KOPT-K1 (cell line): ENCODE measurements at regions not wholly inside any gene's neighbourhood (a gene's known extent, or its start where the extent isn't known, plus 50 kb on each side); places are given as distances from the start of the nearest gene placed in this dataset.

Source experiments
- H3K27ac ChIP-seq: fragments of 200-600 bp; sonication (generic); 2 replicates; pipeline ENCODE4 v1.5.1; 2016; ENCODE audit warnings: antibody characterized with exemption, mild to moderate bottlenecking, low read depth, low read length; ENCODE audit not compliant: poor library complexity, severe bottlenecking
- H3K36me3 ChIP-seq: fragments of 200-600 bp; sonication (generic); 2 replicates; pipeline ENCODE4 v1.5.1; 2017; ENCODE audit warnings: antibody characterized with exemption, mild to moderate bottlenecking, low read length, moderate library complexity; ENCODE audit not compliant: insufficient read depth
- H3K9me3 ChIP-seq: fragments of 200-600 bp; sonication (generic); 2 replicates; pipeline ENCODE4 v1.5.1; 2017; ENCODE audit warnings: antibody characterized with exemption, low read length, mild to moderate bottlenecking; ENCODE audit not compliant: insufficient read depth, poor library complexity, severe bottlenecking

- Histone ChIP-seq H3K36me3 (no peaks in the 10 kb centered on the region), H3K27ac (no peak overlapping the region), H3K9me3 (no peaks in the 10 kb centered on the region)
Observed at GRCh38 chr5:99083197-99083596, 154.4 kb upstream of the CHD1 start.

GRCh38 chr5:99081711-99082110 is 152.9 kb upstream of the CHD1 start:
- Histone ChIP-seq H3K27ac (no peak overlapping the region), H3K36me3 (no peaks in the 10 kb centered on the region), H3K9me3 (no peaks in the 10 kb centered on the region)

GRCh38 chr5:99076723-99077640 is 148.2 kb upstream of the CHD1 start:
- no peaks in the 10 kb centered on the region for H3K36me3 ChIP-seq
- H3K9me3 ChIP-seq, result no peaks in the 10 kb centered on the region
- H3K27ac ChIP-seq, result no peak overlapping the region

GRCh38 chr5:99072846-99073245 is 144.0 kb upstream of the CHD1 start:
- Histone ChIP-seq H3K27ac (no peak overlapping the region), H3K36me3 (no peaks in the 10 kb centered on the region), H3K9me3 (no peaks in the 10 kb centered on the region)

- Histone ChIP-seq H3K27ac (no peak overlapping the region), H3K36me3 (no peaks in the 10 kb centered on the region), H3K9me3 (no peaks in the 10 kb centered on the region)
Observed at GRCh38 chr5:99070822-99071221, 142.0 kb upstream of the CHD1 start.

- Histone ChIP-seq H3K27ac (no peak overlapping the region), H3K36me3 (no peaks in the 10 kb centered on the region), H3K9me3 (no peaks in the 10 kb centered on the region)
Observed at GRCh38 chr5:99070362-99070761, 141.6 kb upstream of the CHD1 start.

- Histone ChIP-seq H3K9me3 (no peaks in the 10 kb centered on the region), H3K27ac (no peak overlapping the region), H3K36me3 (no peaks in the 10 kb centered on the region)
Observed at GRCh38 chr5:99068944-99069650, 140.3 kb upstream of the CHD1 start.

GRCh38 chr5:99063737-99064136 is 134.9 kb upstream of the CHD1 start:
- Histone ChIP-seq H3K27ac (no peak overlapping the region), H3K36me3 (no peaks in the 10 kb centered on the region), H3K9me3 (no peaks in the 10 kb centered on the region)

- H3K9me3 ChIP-seq, result no peaks in the 10 kb centered on the region
- H3K27ac ChIP-seq, result no peak overlapping the region
- no peaks in the 10 kb centered on the region for H3K36me3 ChIP-seq
Observed at GRCh38 chr5:99061711-99062110, 132.9 kb upstream of the CHD1 start.

- H3K27ac ChIP-seq, result no peak overlapping the region
- no peaks in the 10 kb centered on the region for H3K9me3 ChIP-seq
- no peaks in the 10 kb centered on the region for H3K36me3 ChIP-seq
Observed at GRCh38 chr5:99061299-99061698, 132.5 kb upstream of the CHD1 start.

- Histone ChIP-seq H3K9me3 (no peaks in the 10 kb centered on the region), H3K27ac (no peak overlapping the region), H3K36me3 (no peaks in the 10 kb centered on the region)
Observed at GRCh38 chr5:99060306-99061261, 131.8 kb upstream of the CHD1 start.

GRCh38 chr5:99059685-99060084 is 130.9 kb upstream of the CHD1 start:
- H3K27ac ChIP-seq, result no peak overlapping the region
- H3K36me3 ChIP-seq, result no peaks in the 10 kb centered on the region
- H3K9me3 ChIP-seq, result no peaks in the 10 kb centered on the region

GRCh38 chr5:99058466-99058865 is 129.7 kb upstream of the CHD1 start:
- H3K36me3 ChIP-seq, result no peaks in the 10 kb centered on the region
- no peak overlapping the region for H3K27ac ChIP-seq
- no peaks in the 10 kb centered on the region for H3K9me3 ChIP-seq

GRCh38 chr5:99054972-99055371 is 126.2 kb upstream of the CHD1 start:
- H3K27ac ChIP-seq, result no peak overlapping the region
- no peaks in the 10 kb centered on the region for H3K9me3 ChIP-seq
- H3K36me3 ChIP-seq, result no peaks in the 10 kb centered on the region

GRCh38 chr5:99045871-99046270 is 117.1 kb upstream of the CHD1 start:
- Histone ChIP-seq H3K9me3 (no peaks in the 10 kb centered on the region), H3K36me3 (no peaks in the 10 kb centered on the region), H3K27ac (no peak overlapping the region)
